ENCODE measurements at regions not wholly inside any gene's neighbourhood (a gene's known extent, or its start where the extent isn't known, plus 50 kb on each side); places are given as distances from the start of the nearest gene placed in this dataset.

DNA sequence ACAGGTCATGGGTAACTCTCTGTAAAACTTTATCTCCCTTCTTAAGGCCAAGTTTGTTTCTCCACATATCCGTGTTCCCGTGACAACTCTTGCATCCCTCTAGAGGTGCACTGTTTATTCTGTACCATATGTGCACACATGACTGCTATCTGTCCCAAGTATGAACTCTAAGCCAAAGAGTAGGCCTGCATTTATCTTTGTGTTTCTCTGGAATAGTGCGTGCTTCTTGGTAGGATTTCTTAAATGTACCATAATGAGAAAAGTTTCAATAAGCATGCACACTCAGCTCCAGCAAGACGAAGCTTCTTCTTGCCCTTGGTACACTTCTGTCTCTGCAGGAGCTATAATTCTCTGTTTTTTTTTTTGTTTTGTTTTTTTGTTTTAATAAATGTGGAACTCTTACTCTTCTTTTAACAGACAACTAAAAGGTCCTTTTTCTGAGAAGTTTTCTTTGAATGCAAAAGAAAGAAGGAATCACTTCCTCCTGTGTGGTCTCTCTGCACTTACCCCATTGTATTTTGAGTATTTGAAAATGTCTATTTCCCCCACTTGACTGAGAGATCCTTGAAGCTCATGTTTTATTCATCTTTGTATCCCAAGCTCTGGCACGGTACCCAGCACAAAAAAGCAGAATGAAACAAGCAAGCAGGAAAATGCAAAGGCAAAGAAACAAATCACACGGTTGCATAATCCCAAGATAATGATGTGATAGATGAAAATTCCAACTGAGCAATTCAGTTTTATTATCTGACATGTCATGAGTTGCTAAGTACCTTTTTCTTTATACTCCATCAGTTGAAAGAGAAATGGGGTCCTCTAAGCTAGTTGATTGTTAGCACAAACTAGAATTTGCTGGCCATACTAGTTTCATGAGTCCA lies 521.9 kb upstream of the BOD1L1 start:
- Mint-ChIP-seq H3K4me3 (no peak overlapping the region), H3K9me3 (no peaks in the 10 kb centered on the region), H3K27me3 (ENCODE audit: low read depth) (no peaks in the 10 kb centered on the region), H3K36me3 (ENCODE audit: low read depth) (no peaks in the 10 kb centered on the region), H3K4me1 (peaks cover 29% of the 10 kb centered on the region), H3K27ac (ENCODE audit: unreplicated experiment) (peak overlapping the region; percentile 63)
- TF ChIP-seq, protein P1, sequence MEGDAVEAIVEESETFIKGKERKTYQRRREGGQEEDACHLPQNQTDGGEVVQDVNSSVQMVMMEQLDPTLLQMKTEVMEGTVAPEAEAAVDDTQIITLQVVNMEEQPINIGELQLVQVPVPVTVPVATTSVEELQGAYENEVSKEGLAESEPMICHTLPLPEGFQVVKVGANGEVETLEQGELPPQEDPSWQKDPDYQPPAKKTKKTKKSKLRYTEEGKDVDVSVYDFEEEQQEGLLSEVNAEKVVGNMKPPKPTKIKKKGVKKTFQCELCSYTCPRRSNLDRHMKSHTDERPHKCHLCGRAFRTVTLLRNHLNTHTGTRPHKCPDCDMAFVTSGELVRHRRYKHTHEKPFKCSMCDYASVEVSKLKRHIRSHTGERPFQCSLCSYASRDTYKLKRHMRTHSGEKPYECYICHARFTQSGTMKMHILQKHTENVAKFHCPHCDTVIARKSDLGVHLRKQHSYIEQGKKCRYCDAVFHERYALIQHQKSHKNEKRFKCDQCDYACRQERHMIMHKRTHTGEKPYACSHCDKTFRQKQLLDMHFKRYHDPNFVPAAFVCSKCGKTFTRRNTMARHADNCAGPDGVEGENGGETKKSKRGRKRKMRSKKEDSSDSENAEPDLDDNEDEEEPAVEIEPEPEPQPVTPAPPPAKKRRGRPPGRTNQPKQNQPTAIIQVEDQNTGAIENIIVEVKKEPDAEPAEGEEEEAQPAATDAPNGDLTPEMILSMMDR (conservative IDR thresholded peaks at IDR 0.05): no peak
- DNase-seq (ENCODE audit: low read depth, low spot score): no peak

DNA sequence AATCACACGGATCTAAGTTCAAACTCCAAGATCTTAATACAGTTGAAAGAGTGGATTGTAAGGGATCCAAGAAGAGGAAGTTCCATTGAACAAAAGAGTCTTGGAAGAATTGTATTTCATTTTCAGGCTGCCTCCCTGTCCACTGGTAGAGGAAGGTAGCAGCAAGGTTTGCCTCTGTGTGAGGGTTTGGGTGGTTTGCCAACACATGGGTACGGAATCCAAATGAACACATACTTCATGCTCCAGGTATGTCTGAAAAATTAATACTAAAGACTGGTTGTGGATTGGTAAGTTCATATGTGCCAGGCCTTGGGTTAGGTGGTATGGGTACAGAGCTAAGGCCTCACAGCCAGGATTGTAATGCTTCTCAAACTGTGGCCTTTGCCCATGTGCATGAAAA lies 523.6 kb upstream of the BOD1L1 start:
- Mint-ChIP-seq H3K27ac (ENCODE audit: unreplicated experiment) (no peak overlapping the region), H3K27me3 (ENCODE audit: low read depth) (peaks cover 2% of the 10 kb centered on the region), H3K36me3 (ENCODE audit: low read depth) (no peaks in the 10 kb centered on the region), H3K4me1 (peaks cover 29% of the 10 kb centered on the region), H3K4me3 (no peak overlapping the region), H3K9me3 (no peaks in the 10 kb centered on the region)
- no peak for DNase-seq (ENCODE audit: low read depth, low spot score)
- TF ChIP-seq, protein P1 (conservative IDR thresholded peaks at IDR 0.05): no peak

DNA sequence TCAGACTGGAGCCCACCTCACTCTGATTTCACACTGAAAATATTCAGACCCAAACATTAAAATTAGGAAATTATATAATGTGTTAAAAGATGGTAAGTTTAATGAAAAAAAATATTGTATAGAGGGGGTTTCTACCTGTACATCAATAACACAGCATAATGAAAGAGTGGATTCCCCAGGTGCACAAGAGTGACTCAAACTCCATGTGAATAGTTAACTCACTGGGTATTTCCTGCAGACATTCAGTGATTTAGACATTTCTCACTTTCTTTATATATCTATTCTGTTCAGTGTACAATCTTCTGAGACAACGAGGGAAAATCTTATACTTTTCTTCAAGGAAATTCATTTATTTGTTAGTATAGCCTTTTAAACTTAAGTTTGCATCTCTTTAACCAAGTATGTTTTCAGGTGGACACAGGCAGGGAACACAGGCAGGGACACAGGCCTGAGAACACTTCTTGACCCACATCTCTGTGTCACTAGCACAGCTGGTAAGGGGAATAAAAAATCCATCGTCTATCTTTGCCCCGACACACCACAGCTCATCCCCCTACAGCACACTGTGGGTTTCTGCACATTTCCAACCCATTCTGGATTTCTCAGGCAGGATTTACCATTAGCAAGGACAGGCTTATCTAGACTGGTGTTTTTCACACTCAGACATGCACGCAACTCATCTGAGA lies 525.5 kb upstream of the BOD1L1 start:
- H3K4me1 Mint-ChIP-seq: peaks cover 24% of the 10 kb centered on the region

DNA sequence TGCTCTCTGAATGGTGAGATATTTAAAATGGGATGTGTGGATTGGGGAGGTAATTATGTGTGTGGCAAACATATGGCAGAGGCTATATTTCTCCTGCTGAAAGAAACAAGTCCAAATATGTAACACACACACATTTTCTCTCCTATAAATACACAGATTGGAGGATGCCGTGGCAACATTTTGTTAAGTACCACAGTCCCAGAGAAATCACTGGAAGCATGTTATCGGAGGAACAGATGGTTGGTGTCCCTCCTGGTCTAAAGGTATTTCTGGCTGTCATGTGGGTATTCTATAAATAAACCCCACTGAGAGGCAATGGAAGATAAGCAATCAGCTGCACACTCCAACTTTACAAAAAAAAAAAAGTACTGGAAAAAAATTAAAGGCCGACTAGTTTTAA lies 528.3 kb upstream of the BOD1L1 start:
- Mint-ChIP-seq H3K9me3 (no peaks in the 10 kb centered on the region), H3K27ac (ENCODE audit: unreplicated experiment) (no peak overlapping the region), H3K27me3 (ENCODE audit: low read depth) (peaks cover 2% of the 10 kb centered on the region), H3K36me3 (ENCODE audit: low read depth) (no peaks in the 10 kb centered on the region), H3K4me3 (no peak overlapping the region), H3K4me1 (peaks cover 1% of the 10 kb centered on the region)
- TF ChIP-seq, protein P1 (conservative IDR thresholded peaks at IDR 0.05): no peak
- no peak for DNase-seq (ENCODE audit: low read depth, low spot score)

More for the DNA sequence above, 525.5 kb upstream of the BOD1L1 start:
- Mint-ChIP-seq H3K9me3 (no peaks in the 10 kb centered on the region), H3K27ac (ENCODE audit: unreplicated experiment) (no peak overlapping the region), H3K36me3 (ENCODE audit: low read depth) (no peaks in the 10 kb centered on the region), H3K27me3 (ENCODE audit: low read depth) (peaks cover 2% of the 10 kb centered on the region), H3K4me3 (no peak overlapping the region)
- TF ChIP-seq, protein P1 (conservative IDR thresholded peaks at IDR 0.05): no peak
- no peak for DNase-seq (ENCODE audit: low read depth, low spot score)

DNA sequence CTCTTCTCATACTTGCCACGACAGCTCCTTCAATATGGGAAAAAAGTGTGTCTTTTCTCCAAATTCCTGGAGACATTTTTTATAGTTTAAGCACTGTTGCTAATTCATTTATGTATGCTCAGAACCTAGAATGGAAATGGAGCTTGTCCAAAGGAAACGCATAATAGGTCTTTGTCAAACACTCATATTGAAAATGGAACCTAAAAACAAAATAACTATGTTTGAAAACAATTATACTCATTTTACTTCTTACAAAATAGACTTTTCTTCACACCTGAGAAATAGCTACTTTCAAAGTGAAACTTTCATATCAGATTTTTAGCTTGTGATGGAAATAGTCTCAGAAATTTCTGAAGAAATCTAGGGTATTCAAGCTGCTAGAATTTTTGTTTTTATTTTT lies 529.7 kb upstream of the BOD1L1 start:
- Mint-ChIP-seq H3K4me1 (no peaks in the 10 kb centered on the region), H3K4me3 (no peak overlapping the region), H3K27ac (ENCODE audit: unreplicated experiment) (no peak overlapping the region), H3K9me3 (no peaks in the 10 kb centered on the region), H3K27me3 (ENCODE audit: low read depth) (peaks cover 2% of the 10 kb centered on the region), H3K36me3 (ENCODE audit: low read depth) (no peaks in the 10 kb centered on the region)
- no peak for DNase-seq (ENCODE audit: low read depth, low spot score)
- TF ChIP-seq, protein P1 (conservative IDR thresholded peaks at IDR 0.05): no peak
